Superior temporal gyrus (tissue), 1 donor: ENCODE measurements at regions not wholly inside any gene's neighbourhood (a gene's known extent, or its start where the extent isn't known, plus 50 kb on each side); places are given as distances from the start of the nearest gene placed in this dataset.
"Not testable (repeated sequence)": the region's sequence is repeated elsewhere in the genome, so short reads cannot be mapped to it uniquely, and the experiment has no call there.

Source experiments
- DNase-seq: peaks from one replicate; pipeline ENCODE4 v3.0.0-alpha.2; 2016; ENCODE audit errors: extremely low spot score

GRCh38 chr7:19302731-19303130 is 157.5 kb upstream of the FERD3L start:
- DNase-seq = no peak

- DNase-seq = no peak
Measured at GRCh38 chr7:19296617-19297016, 151.4 kb upstream of the FERD3L start.

- no peak for DNase-seq
Measured at GRCh38 chr7:19295376-19295775, 150.2 kb upstream of the FERD3L start.

GRCh38 chr7:19294619-19295018 is 149.4 kb upstream of the FERD3L start:
- no peak for DNase-seq

GRCh38 chr7:19293431-19293830 is 148.2 kb upstream of the FERD3L start:
- DNase-seq = no peak

GRCh38 chr7:19290968-19291367 is 145.7 kb upstream of the FERD3L start:
- no peak for DNase-seq

GRCh38 chr7:19290066-19290465 is 144.8 kb upstream of the FERD3L start:
- no peak for DNase-seq

GRCh38 chr7:19284596-19285300 is 139.5 kb upstream of the FERD3L start:
- no peak for DNase-seq

- no peak for DNase-seq
Measured at GRCh38 chr7:19284136-19284535, 138.9 kb upstream of the FERD3L start.

- DNase-seq = no peak
Measured at GRCh38 chr7:19275000-19275399, 129.8 kb upstream of the FERD3L start.

GRCh38 chr7:19272329-19272728 is 127.1 kb upstream of the FERD3L start:
- not testable (repeated sequence) for DNase-seq

- DNase-seq = no peak
Measured at GRCh38 chr7:19269301-19269700, 124.1 kb upstream of the FERD3L start.

GRCh38 chr7:19268737-19269136 is 123.5 kb upstream of the FERD3L start:
- no peak for DNase-seq

GRCh38 chr7:19262826-19263225 is 117.6 kb upstream of the FERD3L start:
- DNase-seq = peak; percentile 13

- DNase-seq = no peak
Measured at GRCh38 chr7:19249281-19249680, 104.1 kb upstream of the FERD3L start.

- no peak for DNase-seq
Measured at GRCh38 chr7:19248681-19249080, 103.5 kb upstream of the FERD3L start.

GRCh38 chr7:19248115-19248514 is 102.9 kb upstream of the FERD3L start:
- no peak for DNase-seq

- no peak for DNase-seq
Measured at GRCh38 chr7:19247017-19247416, 101.8 kb upstream of the FERD3L start.

GRCh38 chr7:19242246-19242645 is 97.0 kb upstream of the FERD3L start:
- no peak for DNase-seq

- DNase-seq = no peak
Measured at GRCh38 chr7:19239951-19240350, 94.7 kb upstream of the FERD3L start.

- DNase-seq = no peak
Measured at GRCh38 chr7:19235680-19236079, 90.5 kb upstream of the FERD3L start.

- DNase-seq = no peak
Measured at GRCh38 chr7:19224951-19225350, 79.7 kb upstream of the FERD3L start.

- DNase-seq = no peak
Measured at GRCh38 chr7:19215412-19215811, 70.2 kb upstream of the FERD3L start.

- no peak for DNase-seq
Measured at GRCh38 chr7:19213746-19214145, 68.5 kb upstream of the FERD3L start.
